C4-2B (cell line): ENCODE measurements at regions not wholly inside any gene's neighbourhood (a gene's known extent, or its start where the extent isn't known, plus 50 kb on each side); places are given as distances from the start of the nearest gene placed in this dataset.
"Not testable (repeated sequence)": the region's sequence is repeated elsewhere in the genome, so short reads cannot be mapped to it uniquely, and the experiment has no call there.

Source experiments
- H3K27ac ChIP-seq: fragments of 450-650 bp; 2 replicates; pipeline ENCODE4 v1.5.1; 2017
- ZFX ChIP-seq: fragments of 450-650 bp; IDR thresholded peaks from 2 replicates; pipeline ENCODE4 v1.6.1; 2017
- TF ChIP-seq, protein P1 (sequence below): fragments of 450-650 bp; conservative IDR thresholded peaks from 2 replicates; pipeline ENCODE4 v1.5.1; 2017; ENCODE audit warnings: mild to moderate bottlenecking

DNA sequence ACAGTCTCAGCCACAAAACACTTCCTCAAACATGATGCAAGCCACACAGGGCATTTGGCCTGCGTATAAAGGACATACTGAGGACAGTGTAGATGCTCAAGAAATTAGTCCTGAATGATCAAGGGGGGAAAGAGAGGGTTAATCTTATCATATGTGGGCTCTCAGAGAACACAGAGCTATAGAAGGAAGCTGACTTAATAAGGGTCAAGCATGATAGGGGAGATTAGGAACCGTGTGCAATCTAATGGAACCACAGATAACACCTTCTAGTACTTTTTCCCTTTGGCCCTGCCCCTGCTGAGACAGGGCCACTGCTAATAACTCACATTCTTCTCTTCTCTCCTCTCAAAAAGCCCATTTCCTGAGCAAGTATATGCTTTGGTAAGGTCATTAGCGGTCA lies 114.1 kb upstream of the ADAMTS9 start:
- TF ChIP-seq ZFX: no peak
- TF ChIP-seq, protein P1, sequence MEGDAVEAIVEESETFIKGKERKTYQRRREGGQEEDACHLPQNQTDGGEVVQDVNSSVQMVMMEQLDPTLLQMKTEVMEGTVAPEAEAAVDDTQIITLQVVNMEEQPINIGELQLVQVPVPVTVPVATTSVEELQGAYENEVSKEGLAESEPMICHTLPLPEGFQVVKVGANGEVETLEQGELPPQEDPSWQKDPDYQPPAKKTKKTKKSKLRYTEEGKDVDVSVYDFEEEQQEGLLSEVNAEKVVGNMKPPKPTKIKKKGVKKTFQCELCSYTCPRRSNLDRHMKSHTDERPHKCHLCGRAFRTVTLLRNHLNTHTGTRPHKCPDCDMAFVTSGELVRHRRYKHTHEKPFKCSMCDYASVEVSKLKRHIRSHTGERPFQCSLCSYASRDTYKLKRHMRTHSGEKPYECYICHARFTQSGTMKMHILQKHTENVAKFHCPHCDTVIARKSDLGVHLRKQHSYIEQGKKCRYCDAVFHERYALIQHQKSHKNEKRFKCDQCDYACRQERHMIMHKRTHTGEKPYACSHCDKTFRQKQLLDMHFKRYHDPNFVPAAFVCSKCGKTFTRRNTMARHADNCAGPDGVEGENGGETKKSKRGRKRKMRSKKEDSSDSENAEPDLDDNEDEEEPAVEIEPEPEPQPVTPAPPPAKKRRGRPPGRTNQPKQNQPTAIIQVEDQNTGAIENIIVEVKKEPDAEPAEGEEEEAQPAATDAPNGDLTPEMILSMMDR: no peak

DNA sequence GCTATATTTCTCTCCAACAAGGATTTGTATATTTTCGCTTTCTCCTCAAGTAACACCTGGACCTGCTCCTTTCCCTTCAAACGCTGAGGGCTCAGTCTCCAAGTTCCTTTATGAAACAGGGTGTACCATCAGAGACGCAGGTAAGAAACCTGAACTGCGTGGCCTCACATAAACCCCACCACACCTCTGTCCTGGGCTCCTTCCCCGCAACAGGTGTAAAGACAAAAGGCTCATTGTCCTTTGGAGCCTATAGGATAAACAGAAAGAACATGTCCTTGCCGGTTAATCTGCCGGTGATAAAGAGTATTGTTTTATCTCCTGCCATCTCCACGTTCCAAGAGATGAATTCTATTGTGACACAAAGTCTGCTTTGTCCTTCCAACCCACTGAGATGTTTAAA lies 111.8 kb upstream of the ADAMTS9 start:
- no peak overlapping the region for H3K27ac ChIP-seq
- TF ChIP-seq, protein P1: no peak
- no peak for TF ChIP-seq ZFX

More for the DNA sequence above, 114.1 kb upstream of the ADAMTS9 start:
- H3K27ac ChIP-seq: no peak overlapping the region

DNA sequence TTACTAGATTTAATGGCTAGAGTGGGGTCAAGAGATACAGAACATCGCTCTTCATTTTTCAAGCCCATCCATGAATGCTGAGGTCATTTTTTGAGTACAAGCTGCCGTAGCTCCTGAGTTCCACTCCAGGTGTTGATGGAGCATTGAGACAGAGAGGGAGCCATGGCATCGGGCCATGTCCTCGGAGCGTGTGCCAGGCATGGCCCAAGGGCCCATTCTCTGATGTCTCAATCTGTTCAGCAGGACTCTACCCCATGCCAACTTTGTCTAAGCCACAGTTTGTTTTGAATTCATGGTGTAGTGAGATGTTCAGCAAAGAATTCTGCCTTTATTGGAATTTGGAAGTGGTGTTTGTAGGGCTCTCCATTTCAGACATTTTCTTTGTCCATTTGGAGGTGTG lies 110.5 kb upstream of the ADAMTS9 start:
- TF ChIP-seq, protein P1: no peak
- no peak for TF ChIP-seq ZFX

DNA sequence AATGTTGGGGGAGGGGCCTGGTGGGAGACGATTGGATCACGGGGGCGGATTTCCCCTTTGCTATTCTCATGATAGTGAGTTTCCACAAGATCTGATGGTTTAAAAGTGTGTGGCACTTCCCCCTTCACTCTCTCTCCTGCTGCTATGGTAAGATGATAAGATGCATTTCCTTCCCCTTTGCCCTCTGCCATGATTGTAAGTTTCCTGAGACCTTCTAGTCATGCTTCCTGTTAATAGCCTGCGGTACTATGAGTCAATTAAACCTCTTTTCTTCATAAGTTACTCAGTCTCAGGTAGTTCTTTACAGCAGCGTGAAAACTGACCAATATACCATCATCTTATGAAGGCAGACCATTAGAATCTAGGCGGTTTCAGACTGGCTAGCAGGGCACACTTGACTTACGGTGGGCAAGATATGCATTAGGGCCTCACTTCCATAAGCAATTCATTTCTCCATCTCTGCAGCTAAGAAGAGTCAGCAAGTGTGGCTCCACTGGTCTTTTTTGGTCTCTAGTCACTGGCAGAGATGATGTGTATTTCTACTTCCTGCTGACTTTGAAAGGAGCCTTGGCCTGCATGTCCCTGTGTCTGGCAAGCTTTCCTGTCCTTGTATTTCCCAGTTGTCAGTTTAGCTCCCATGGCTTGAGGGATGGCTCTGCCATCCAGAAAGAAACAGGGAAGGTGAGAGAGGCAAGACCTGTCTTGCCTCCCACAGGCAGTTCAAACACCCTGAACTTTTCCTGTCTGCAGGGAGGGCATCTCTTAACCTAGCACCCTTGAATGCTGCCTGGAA lies 109.0 kb upstream of the ADAMTS9 start:
- no peak overlapping the region for H3K27ac ChIP-seq
- TF ChIP-seq ZFX: no peak
- TF ChIP-seq, protein P1: no peak

More for the DNA sequence above, 110.5 kb upstream of the ADAMTS9 start:
- no peak overlapping the region for H3K27ac ChIP-seq

DNA sequence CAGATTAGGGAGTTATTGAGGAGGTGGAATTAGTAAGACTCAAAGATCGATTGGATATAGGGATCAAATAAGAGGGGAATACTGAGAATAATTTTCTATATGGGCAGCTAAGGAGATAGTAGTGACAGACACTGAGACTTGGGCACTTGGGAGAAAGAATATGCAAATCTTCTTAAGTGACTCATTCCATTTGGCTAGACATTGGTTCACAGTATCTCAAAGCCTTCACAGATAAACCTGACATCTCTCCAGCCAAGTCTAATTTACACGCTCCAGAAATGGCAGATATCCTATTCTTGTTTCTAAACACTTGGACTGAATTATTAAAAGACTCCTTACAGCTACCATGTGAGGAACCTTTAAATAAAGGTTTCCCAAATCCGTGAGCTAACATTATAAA lies 104.6 kb upstream of the ADAMTS9 start:
- TF ChIP-seq, protein P1: no peak
- no peak for TF ChIP-seq ZFX

DNA sequence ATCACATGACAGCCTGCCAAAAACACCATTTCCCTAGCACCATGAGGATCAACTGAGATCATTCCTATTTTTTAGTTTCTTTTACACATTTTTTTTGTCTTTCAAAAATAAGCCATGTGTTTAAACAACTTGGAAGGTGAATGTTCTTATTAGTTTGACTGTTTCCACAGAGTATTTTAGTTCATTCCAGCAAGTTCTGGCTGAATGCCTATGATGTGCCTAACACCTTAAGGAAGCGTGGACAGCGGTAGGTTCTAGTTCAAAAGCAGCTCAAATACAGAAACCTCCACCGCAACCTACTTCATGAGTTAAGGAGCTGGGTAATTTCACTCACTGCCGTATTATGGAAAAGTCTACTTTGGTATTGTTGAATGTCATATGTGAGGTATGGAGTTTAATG lies 101.3 kb upstream of the ADAMTS9 start:
- TF ChIP-seq ZFX: no peak
- TF ChIP-seq, protein P1: no peak

More for the DNA sequence above, 104.6 kb upstream of the ADAMTS9 start:
- H3K27ac ChIP-seq: no peak overlapping the region

DNA sequence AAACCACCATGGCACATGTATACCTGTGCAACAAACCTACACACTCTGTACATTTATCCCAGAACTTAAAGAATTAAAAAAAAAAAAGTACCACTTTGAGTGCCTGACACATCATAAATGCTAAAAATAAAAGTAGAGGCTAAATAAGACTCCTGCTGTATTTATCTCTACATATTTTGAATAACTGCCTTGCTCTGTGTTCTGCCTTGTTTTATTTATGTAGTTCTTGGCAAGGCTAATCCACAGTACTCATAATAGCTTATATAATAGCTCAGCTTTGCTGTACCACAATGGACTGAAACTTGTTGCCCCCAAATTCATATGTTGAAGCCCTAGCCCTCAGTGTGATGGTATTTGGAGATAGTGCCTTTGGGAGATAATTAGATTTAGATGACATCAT lies 95.4 kb upstream of the ADAMTS9 start:
- no peak overlapping the region for H3K27ac ChIP-seq
- TF ChIP-seq, protein P1: no peak
- TF ChIP-seq ZFX: no peak

More for the DNA sequence above, 101.3 kb upstream of the ADAMTS9 start:
- no peak overlapping the region for H3K27ac ChIP-seq

DNA sequence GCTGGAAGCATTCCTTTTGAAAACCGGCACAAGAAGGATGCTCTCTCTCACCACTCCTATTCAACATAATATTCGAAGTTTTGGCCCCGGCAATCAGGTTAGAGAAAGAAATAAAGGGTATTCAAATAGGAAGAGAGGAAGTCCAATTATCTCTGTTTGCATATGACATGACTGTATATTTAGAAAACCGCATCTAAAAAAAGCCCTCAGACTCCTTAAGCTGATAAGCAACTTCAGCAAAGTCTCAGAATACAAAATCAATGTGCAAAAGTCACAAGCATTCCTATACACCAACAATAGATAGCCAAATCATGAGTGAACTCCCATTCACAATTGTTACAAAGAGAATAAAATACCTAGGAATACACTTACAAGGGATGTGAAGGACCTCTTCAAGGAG lies 93.1 kb upstream of the ADAMTS9 start:
- not testable (repeated sequence) for H3K27ac ChIP-seq
